RWPE1 (cell line): ENCODE measurements at regions not wholly inside any gene's neighbourhood (a gene's known extent, or its start where the extent isn't known, plus 50 kb on each side); places are given as distances from the start of the nearest gene placed in this dataset.

Experiments
- CTCF ChIA-PET: fragments of 350-600 bp; sonication (Branson Sonifier 250); formaldehyde crosslinking; extraction: SDS; loops from one replicate; lab custom pipeline; 2021; lab: Yijun Ruan, JAX
- POLR2A ChIA-PET: fragments of 400-600 bp; formaldehyde crosslinking; extraction: SDS; loops from one replicate; lab custom pipeline; 2020; ENCODE audit warnings: antibody characterized with exemption; ENCODE audit not compliant: low non-redundant PET; lab: Yijun Ruan, JAX
- DNase-seq: peaks from one replicate; pipeline ENCODE4 v3.0.0; 2012; ENCODE audit warnings: low spot score
- H3K27ac ChIP-seq: fragments of 450-650 bp; 2 replicates; pipeline ENCODE4 v1.5.1; 2017
- CTCF ChIP-seq: fragments of 450-650 bp; conservative IDR thresholded peaks from 2 replicates; pipeline ENCODE4 v1.5.1; 2017; ENCODE audit warnings: low read depth, mild to moderate bottlenecking

GRCh38 chr12:114192549-114192948, 213.4 kb downstream of the TBX5 start:
- no peak for TF ChIP-seq CTCF
- ChIA-PET CTCF (no interaction called here), POLR2A (no interaction called here)
- DNase-seq: no peak
- no peak overlapping the region for H3K27ac ChIP-seq

DNA sequence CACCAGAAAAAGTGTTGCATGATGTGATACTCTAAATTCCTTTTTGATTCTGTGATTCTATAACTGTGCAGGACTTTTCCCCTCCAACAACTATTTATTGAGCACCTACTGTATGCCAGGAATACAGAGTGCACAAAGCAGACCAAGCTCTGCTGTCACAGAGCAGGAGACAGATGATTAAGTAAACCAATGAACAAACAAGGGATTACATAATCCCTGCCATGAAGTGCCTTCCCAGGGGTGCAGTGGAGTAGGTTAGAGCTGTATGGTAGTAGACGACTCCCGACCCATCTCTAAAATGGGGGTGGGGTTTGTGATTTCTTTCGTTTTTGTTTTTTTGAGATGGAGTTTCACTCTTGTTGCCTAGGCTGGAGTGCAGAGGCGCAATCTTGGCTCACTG, 213.9 kb downstream of the TBX5 start:
- no peak for DNase-seq
- H3K27ac ChIP-seq: no peak overlapping the region
- POLR2A ChIA-PET: no interaction called here
- no peak for TF ChIP-seq CTCF
- CTCF ChIA-PET: no interaction called here

DNA sequence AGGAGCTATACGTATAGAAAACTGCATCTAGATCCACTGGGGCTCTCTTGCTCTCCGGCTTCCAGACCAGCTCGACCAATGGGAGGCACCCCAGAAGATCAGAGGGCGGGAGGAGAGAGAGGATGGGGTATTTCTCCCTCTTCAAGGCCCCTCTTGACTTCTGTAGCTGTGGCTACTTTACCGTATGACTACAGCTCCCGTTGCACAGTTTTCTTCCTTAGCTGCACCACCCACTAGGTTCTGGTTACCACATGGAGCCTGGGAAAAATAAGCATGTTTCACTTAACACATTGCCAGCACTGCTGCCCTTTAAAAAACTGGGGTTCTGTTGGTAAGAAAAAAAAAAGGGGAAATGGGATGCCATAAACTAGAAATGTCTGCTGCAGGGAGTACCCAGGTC, 214.4 kb downstream of the TBX5 start:
- no peak for TF ChIP-seq CTCF
- DNase-seq: no peak
- no peak overlapping the region for H3K27ac ChIP-seq
- POLR2A ChIA-PET: no interaction called here
- CTCF ChIA-PET: no interaction called here

DNA sequence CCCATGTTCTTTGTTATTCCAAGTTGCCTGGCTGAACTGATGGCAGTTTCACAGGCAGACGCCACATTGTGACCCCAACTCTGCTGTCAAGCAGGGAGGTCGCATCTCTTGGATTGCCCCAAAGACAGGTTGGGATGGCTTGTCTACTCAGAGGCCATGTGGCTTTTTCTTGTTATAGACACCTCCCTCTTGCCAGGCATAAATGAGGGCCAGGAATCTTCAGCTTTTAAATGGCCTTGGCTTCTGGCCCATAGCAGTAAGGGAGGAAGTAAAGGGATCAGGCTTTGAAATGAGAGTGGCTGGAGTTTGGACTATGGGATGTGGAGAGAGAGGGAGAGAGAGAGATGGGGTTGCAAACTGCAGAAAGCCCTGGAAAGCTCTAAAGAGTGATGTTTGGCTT, 215.0 kb downstream of the TBX5 start:
- no peak for TF ChIP-seq CTCF
- DNase-seq: no peak
- POLR2A ChIA-PET: no interaction called here
- CTCF ChIA-PET: no interaction called here
- H3K27ac ChIP-seq: no peak overlapping the region

DNA sequence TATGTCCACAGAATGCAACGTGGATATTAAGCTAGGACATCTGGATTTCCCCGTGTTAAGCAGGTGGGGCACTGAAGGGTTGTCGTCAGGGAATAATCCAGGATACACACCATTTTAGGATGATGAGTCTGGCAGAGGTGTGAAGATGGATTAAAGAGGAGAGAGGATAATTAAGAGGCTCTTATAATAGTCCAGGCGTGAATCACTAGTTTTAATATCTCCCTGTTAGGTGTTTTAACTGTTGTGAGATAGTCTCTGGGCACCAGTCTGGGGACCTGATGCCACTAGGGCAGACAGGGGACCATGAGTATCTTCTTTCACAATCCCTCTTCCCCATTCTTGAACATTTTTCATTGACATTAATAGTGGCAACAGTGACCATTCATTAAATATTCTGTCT, 216.7 kb downstream of the TBX5 start:
- ChIA-PET POLR2A (no interaction called here), CTCF (interaction anchor here (0.6 kb wide), 1 partner anchor 1500 kb away, joined by 5 read pairs; no protein-coding TSS in a partner anchor)
- no peak for DNase-seq
- no peak overlapping the region for H3K27ac ChIP-seq
- TF ChIP-seq CTCF: no peak

- no peak for TF ChIP-seq CTCF
- ChIA-PET POLR2A (no interaction called here), CTCF (no interaction called here)
- no peak for DNase-seq
- H3K27ac ChIP-seq: no peak overlapping the region
Measured at GRCh38 chr12:114186241-114187002, 219.5 kb downstream of the TBX5 start.
